OCI-LY1 (cell line): ENCODE measurements at regions not wholly inside any gene's neighbourhood (a gene's known extent, or its start where the extent isn't known, plus 50 kb on each side); places are given as distances from the start of the nearest gene placed in this dataset.

ENCODE experiments used
- EZH2 ChIP-seq: fragments of 200-600 bp; sonication (generic), shearing (Covaris generic); IDR thresholded peaks from 2 replicates; pipeline ENCODE4 v1.8.0; 2017; ENCODE audit warnings: borderline replicate concordance, mixed run types, mild to moderate bottlenecking, antibody characterized with exemption, low read length, moderate library complexity, mixed read lengths
- TF ChIP-seq, protein P1 (sequence below): fragments of 200-600 bp; sonication (generic), shearing (Covaris generic); IDR thresholded peaks from 2 replicates; pipeline ENCODE4 v1.5.1; 2017; ENCODE audit warnings: mild to moderate bottlenecking, antibody characterized with exemption, low read length, moderate library complexity, mixed read lengths

DNA sequence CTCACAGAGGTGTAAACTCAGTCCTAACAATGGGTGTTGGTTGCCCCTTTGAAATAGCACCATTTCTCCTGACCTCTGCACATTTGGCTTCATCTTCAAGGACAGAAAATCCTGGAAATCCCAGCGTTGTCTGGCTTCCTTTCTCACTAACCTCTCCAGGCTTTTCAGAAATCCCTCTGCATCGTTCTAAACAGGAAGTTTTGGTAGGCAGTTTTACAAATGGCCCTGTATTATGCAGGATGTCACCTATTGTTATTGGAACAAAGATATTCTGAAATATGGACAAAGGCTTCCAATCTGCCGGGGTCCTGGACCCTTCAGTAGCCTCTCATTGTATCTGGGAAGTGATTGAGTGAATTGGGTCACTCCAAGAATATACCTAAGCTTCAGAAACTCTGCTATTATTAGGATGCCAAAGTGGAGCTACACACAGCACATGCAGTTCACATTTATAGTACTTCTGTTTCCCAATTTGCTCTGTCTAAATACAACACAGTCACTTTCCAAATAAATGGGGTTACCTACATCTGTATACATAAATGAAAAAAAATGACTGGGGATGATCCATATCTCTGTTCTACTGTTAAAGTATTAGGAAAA lies 134.8 kb upstream of the KLF6 start:
- TF ChIP-seq EZH2 = no peak
- TF ChIP-seq, protein P1, sequence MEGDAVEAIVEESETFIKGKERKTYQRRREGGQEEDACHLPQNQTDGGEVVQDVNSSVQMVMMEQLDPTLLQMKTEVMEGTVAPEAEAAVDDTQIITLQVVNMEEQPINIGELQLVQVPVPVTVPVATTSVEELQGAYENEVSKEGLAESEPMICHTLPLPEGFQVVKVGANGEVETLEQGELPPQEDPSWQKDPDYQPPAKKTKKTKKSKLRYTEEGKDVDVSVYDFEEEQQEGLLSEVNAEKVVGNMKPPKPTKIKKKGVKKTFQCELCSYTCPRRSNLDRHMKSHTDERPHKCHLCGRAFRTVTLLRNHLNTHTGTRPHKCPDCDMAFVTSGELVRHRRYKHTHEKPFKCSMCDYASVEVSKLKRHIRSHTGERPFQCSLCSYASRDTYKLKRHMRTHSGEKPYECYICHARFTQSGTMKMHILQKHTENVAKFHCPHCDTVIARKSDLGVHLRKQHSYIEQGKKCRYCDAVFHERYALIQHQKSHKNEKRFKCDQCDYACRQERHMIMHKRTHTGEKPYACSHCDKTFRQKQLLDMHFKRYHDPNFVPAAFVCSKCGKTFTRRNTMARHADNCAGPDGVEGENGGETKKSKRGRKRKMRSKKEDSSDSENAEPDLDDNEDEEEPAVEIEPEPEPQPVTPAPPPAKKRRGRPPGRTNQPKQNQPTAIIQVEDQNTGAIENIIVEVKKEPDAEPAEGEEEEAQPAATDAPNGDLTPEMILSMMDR = no peak
